AG10803 (cell line): ENCODE measurements at regions not wholly inside any gene's neighbourhood (a gene's known extent, or its start where the extent isn't known, plus 50 kb on each side); places are given as distances from the start of the nearest gene placed in this dataset.

Experiments used
- DNase-seq: peaks from one replicate; pipeline ENCODE4 v3.0.0; 2010; ENCODE audit warnings: low read depth
- H3K4me3 ChIP-seq: 2 replicates; pipeline ENCODE4 v1.5.1; 2011; ENCODE audit warnings: mild to moderate bottlenecking, low read length, control low read depth
- TF ChIP-seq, protein P1 (sequence below): conservative IDR thresholded peaks from 2 replicates; pipeline ENCODE4 v1.5.1; 2011; ENCODE audit warnings: mild to moderate bottlenecking, low read length, control low read depth, inconsistent platforms

DNA sequence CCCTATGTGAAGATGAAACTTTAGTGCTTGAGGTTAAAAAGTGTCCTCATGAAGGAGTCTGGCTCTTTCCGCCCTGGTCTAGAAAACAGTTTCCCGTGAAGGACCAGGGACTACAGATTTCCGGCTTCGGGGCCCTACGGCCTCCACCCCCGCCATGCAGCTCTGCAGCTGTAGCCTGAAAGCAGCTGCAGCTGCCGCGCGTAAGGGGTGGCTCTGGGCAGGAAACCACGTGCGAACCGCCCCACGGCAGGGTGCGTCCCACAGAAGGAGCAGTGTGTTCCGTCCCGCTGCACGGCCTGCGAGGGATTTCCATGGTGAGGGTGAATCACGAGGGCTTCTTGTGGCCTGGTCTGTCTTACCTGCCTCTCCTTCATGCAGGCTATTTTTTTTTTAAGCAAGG lies 117.0 kb downstream of the ERMARD start:
- TF ChIP-seq, protein P1, sequence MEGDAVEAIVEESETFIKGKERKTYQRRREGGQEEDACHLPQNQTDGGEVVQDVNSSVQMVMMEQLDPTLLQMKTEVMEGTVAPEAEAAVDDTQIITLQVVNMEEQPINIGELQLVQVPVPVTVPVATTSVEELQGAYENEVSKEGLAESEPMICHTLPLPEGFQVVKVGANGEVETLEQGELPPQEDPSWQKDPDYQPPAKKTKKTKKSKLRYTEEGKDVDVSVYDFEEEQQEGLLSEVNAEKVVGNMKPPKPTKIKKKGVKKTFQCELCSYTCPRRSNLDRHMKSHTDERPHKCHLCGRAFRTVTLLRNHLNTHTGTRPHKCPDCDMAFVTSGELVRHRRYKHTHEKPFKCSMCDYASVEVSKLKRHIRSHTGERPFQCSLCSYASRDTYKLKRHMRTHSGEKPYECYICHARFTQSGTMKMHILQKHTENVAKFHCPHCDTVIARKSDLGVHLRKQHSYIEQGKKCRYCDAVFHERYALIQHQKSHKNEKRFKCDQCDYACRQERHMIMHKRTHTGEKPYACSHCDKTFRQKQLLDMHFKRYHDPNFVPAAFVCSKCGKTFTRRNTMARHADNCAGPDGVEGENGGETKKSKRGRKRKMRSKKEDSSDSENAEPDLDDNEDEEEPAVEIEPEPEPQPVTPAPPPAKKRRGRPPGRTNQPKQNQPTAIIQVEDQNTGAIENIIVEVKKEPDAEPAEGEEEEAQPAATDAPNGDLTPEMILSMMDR: no peak
- no peak overlapping the region for H3K4me3 ChIP-seq
- DNase-seq: no peak

DNA sequence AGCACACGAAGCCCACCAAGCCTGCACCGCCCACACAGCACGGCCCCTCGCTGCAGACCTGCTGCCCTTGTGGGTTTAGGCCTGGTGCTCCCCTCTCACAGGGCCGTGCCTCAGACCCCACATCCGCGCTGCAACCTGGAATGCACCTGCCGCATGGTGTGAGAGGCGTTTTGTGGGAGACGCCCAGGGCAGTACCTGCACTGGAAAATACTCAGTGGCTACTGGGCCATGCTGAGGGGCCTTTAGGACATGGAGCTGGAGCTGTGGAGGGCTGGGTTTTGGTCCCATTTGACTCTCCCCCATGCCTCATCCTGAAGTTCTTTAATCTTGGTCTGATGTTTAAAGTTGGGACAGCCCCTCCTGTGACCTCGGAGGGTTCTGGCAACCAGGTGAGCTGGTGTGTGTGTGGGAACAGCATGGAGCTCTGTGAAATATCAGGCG lies 116.3 kb downstream of the ERMARD start:
- TF ChIP-seq, protein P1: no peak
- no peak overlapping the region for H3K4me3 ChIP-seq
- DNase-seq: no peak

DNA sequence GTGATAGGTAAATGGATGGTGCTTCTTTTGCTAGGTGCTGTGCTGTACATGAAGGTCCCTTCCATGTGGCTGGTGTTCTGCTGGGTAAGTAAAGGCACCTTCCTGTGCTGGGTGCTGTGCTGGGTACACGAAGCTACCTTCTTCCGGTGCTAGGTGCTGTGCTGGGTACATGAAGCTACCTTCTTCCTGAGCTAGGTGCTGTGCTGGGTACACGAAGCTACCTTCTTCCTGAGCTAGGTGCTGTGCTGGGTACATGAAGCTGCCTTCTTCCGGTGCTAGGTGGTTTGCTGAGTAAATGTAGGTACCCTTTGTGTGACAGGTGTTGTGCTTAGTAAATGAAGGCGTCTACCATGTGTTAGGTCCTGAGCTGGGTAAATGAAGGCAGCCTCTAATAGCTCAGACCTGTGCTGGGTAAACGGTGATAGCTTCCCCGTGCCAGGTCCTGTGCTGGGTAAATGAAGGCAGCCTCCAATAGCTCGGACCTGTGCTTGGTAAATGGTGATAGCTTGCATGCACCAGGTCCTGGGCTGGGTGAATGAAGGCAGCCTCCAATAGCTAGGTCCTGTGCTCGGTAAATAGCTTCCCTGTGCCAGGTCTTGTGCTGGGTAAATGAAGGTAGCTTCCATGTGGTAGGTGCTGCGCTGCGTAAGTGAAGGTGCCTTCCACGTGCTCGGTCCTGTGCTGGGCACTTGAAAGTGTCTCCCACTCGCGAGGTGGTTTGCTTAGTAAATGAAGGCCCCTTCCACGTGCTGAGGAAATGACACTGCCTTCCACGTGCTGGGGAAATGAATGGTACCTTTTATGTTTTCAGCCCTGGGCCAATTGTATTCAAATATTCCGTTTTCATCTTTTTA lies 115.5 kb downstream of the ERMARD start:
- TF ChIP-seq, protein P1: no peak
- H3K4me3 ChIP-seq: no peak overlapping the region
- DNase-seq: no peak

DNA sequence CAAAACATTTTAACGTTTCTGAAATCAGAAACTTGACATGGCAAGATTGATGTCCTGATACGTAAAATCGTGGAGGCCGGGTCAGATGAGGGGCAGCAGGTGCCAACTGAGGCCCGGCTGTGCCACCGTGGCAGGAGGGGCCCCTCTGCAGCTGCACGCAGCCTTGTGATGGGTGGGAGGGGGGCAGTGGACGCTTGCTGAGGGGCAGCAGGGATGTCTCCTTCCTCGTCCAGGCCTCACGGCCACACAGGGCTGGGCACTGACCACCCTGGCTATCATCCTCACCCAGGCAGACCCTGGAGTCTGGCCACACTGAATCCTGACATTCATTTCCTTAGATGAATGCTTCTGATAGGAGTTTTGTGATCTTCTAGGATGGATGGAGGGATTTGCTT lies 114.7 kb downstream of the ERMARD start:
- TF ChIP-seq, protein P1: no peak
- no peak overlapping the region for H3K4me3 ChIP-seq
- no peak for DNase-seq

DNA sequence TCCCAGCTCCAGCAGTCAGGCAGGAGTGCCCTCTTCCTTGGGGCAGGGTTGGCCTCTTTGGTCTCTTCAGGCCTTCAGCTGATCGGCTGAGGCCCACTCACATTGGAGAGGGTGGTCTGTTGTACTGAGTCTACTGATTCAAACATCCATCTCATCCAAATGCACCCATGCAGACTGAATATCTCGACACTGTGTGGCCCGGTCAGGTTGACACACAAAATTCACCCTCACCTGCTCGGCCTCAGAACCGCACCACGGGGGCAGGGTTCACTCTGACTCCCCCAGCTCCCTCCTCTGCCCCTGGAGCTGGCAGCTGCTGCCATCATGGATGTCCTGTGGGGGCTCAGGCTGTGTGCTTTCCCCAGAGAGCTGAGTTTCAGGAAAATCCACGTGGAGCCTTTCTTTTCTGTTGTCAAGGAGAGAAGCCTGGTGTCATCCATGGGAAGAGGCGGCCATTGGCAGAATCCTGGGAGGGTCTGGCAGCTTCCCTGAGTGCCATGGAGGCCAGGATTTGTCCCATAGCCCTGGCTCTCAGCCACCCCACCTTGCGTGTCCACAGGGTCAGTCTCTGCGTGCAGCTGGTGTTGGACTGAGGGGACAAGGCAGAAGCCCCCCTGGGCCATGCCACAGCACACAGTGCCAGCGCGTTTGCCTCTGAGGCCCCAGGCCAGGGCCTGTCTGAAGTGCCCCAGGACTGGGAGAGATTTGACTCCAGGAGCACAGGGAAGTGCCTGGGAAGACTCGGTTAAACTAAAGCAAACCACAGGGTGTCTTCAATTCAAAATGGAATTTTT lies 114.1 kb downstream of the ERMARD start:
- TF ChIP-seq, protein P1: no peak
- DNase-seq: no peak
- no peak overlapping the region for H3K4me3 ChIP-seq

DNA sequence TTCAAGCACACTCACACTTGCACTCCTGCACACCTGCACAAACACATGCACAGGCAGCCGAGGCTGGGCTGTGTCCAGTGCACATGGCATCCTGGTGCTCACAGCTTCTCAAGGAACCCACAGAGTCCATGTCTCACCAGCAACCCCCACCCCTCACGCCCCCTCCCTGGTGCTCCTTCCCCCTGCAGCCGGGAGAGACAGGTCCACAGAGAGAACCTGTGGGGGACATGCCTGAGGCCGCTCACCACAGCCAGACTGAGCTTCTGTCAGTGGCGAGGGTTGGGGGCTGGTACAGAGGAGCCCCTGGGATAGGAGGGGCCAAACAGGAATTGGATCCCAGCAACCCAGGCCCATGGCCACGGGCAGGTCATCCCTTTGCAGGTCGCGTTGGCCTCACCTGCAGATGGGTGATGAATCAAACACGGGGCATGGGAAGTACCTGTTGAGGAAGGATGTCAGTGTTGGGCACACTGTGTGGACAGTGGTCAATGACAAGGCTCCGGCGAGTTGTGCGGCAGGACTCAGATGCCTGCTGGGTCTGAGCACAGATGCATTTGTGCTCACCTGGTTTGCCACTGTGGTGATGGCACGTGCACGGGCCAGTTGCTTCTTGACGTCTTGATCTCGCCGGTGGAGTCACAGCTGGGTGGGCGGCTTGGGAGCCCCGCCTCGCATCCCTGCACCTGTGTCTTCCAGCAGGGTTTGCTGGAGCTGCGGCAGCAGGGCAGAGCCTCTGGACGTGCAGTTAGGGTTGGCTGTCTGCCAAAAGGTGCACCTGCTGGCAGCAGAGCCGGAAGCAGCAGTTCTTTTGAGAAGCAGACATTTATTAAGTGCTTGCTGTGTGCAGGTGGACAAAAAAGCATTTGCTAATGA lies 113.0 kb downstream of the ERMARD start:
- no peak overlapping the region for H3K4me3 ChIP-seq
- no peak for DNase-seq
- TF ChIP-seq, protein P1: no peak
